GM23338 (cell line): ENCODE measurements at regions not wholly inside any gene's neighbourhood (a gene's known extent, or its start where the extent isn't known, plus 50 kb on each side); places are given as distances from the start of the nearest gene placed in this dataset.
A peak's percentile ranks its signal among the peaks of the same experiment; 100 is the strongest.

ENCODE experiments used
- ATAC-seq: fragments of 200-7000 bp; cut with Tn5 transposase; 3 replicates; pipeline ENCODE4 v1.9.1; 2020
- DNase-seq: peaks from one replicate; pipeline ENCODE4 v3.0.0-alpha.2; 2015; ENCODE audit warnings: low spot score
- H2AFZ ChIP-seq: fragments of 200-600 bp; sonication (generic); 2 replicates; pipeline ENCODE4 v1.8.0; 2016; ENCODE audit warnings: antibody characterized with exemption, mild to moderate bottlenecking, moderate library complexity
- H3F3A ChIP-seq: fragments of 200-600 bp; sonication (generic); replicated peaks from 2 replicates; pipeline ENCODE4 v1.8.0; 2017; ENCODE audit warnings: antibody characterized with exemption, mixed run types, low read depth
- H3K27ac ChIP-seq: fragments of 200-600 bp; sonication (generic); 2 replicates; pipeline ENCODE4 v1.6.1; 2016; ENCODE audit warnings: low read depth
- H3K27me3 ChIP-seq: fragments of 200-600 bp; sonication (generic); 2 replicates; pipeline ENCODE4 v1.8.0; 2016; ENCODE audit warnings: mild to moderate bottlenecking, mixed run types, moderate library complexity; ENCODE audit not compliant: insufficient read depth
- H3K36me3 ChIP-seq: fragments of 200-600 bp; sonication (generic); 2 replicates; pipeline ENCODE4 v1.8.0; 2016; ENCODE audit warnings: mild to moderate bottlenecking; ENCODE audit not compliant: insufficient read depth
- H3K4me1 ChIP-seq: fragments of 200-600 bp; sonication (generic); 2 replicates; pipeline ENCODE4 v1.8.0; 2016; ENCODE audit warnings: mild to moderate bottlenecking, moderate library complexity; ENCODE audit not compliant: insufficient read depth
- H3K4me2 ChIP-seq: fragments of 200-600 bp; sonication (generic); 2 replicates; pipeline ENCODE4 v1.7.1; 2017; ENCODE audit warnings: mixed run types
- H3K4me3 ChIP-seq: fragments of 200-600 bp; sonication (generic); 2 replicates; pipeline ENCODE4 v1.6.1; 2016; ENCODE audit warnings: mixed run types
- H3K79me2 ChIP-seq: fragments of 200-600 bp; sonication (generic); replicated peaks from 2 replicates; pipeline ENCODE4 v1.8.0; 2017; ENCODE audit warnings: mild to moderate bottlenecking; ENCODE audit not compliant: insufficient read depth
- H3K9me2 ChIP-seq: fragments of 200-600 bp; sonication (generic); 2 replicates; pipeline ENCODE4 v1.8.0; 2017; ENCODE audit not compliant: insufficient read depth
- H4K20me1 ChIP-seq: fragments of 200-600 bp; sonication (generic); replicated peaks from 2 replicates; pipeline ENCODE4 v1.8.0; 2017; ENCODE audit warnings: mild to moderate bottlenecking; ENCODE audit not compliant: insufficient read depth
- H3K27ac Mint-ChIP-seq: 2 replicates; pipeline ENCODE4 v1.8.0; 2020; ENCODE audit warnings: inconsistent platforms, mild to moderate bottlenecking, moderate library complexity, mixed read lengths
- H3K27me3 Mint-ChIP-seq: 3 replicates; pipeline ENCODE4 v1.8.0; 2022; ENCODE audit warnings: low read depth, mild to moderate bottlenecking, moderate library complexity, mixed read lengths, inconsistent platforms; ENCODE audit not compliant: insufficient read depth, poor library complexity
- H3K36me3 Mint-ChIP-seq: 3 replicates; pipeline ENCODE4 v1.8.0; 2021; ENCODE audit warnings: low read depth, mild to moderate bottlenecking, inconsistent platforms, moderate library complexity, mixed read lengths
- H3K4me1 Mint-ChIP-seq: 3 replicates; pipeline ENCODE4 v1.8.0; 2020; ENCODE audit warnings: mild to moderate bottlenecking, inconsistent platforms, mixed read lengths
- H3K4me3 Mint-ChIP-seq: 3 replicates; pipeline ENCODE4 v1.8.0; 2021; ENCODE audit warnings: moderate library complexity, mild to moderate bottlenecking, inconsistent platforms, mixed read lengths
- H3K9me3 Mint-ChIP-seq: 3 replicates; pipeline ENCODE4 v1.8.0; 2020; ENCODE audit warnings: moderate library complexity, mild to moderate bottlenecking, inconsistent platforms, mixed read lengths
- CREB1 ChIP-seq: fragments of 250-450 bp; sonication (Bioruptor Pico); IDR thresholded peaks from 2 replicates; pipeline ENCODE4 v1.5.0; 2020; ENCODE audit warnings: low read depth, mild to moderate bottlenecking, moderate library complexity
- CTCF ChIP-seq, 2 experiments: fragments of 200-600 bp in 1 of 2; sonication (generic) in 1 of 2; conservative IDR thresholded peaks; 2 replicates each; pipeline versions ENCODE4 v1.5.1 to v1.6.1; 2016 to 2017; ENCODE audit warnings: antibody characterized with exemption in 2 of 2, low read depth in 2 of 2, mild to moderate bottlenecking in 2 of 2, moderate library complexity in 1 of 2
- ETS1 ChIP-seq: IDR thresholded peaks from 2 replicates; pipeline ENCODE4 v1.6.1; 2016; ENCODE audit warnings: antibody characterized with exemption
- EZH2phosphoT487 ChIP-seq: fragments of 200-600 bp; sonication (generic); IDR thresholded peaks from one replicate; pipeline ENCODE4 v1.8.1; 2018; ENCODE audit warnings: antibody characterized with exemption; ENCODE audit not compliant: unreplicated experiment
- JUNB ChIP-seq: IDR thresholded peaks from one replicate; pipeline ENCODE4 v1.6.1; 2016; ENCODE audit warnings: antibody characterized with exemption; ENCODE audit not compliant: unreplicated experiment
- REST ChIP-seq: IDR thresholded peaks from one replicate; pipeline ENCODE4 v1.6.1; 2018; ENCODE audit warnings: antibody characterized with exemption; ENCODE audit not compliant: unreplicated experiment
- STAT1 ChIP-seq: IDR thresholded peaks from one replicate; pipeline ENCODE4 v1.6.1; 2016; ENCODE audit warnings: antibody characterized with exemption; ENCODE audit not compliant: unreplicated experiment
- ZNF114 ChIP-seq: fragments of 250-450 bp; sonication (Bioruptor Pico); IDR thresholded peaks from 2 replicates; pipeline ENCODE4 v1.5.0; 2020; ENCODE audit warnings: mild to moderate bottlenecking, moderate library complexity
- ZNF331 ChIP-seq: fragments of 250-450 bp; sonication (Bioruptor Pico); IDR thresholded peaks from 2 replicates; pipeline ENCODE4 v1.5.0; 2020; ENCODE audit warnings: low read depth, mild to moderate bottlenecking, moderate library complexity

- Histone ChIP-seq H4K20me1 (no peaks in the 10 kb centered on the region), H2AFZ (0 out of 2 replicates have a peak overlapping the region, but pooled peaks have one; percentile 7), H3K4me3 (no peak overlapping the region), H3K27me3 (no peaks in the 10 kb centered on the region), H3K9me2 (no peaks in the 10 kb centered on the region), H3K36me3 (no peaks in the 10 kb centered on the region; the same call in 1 of the 2 replicates), H3K27ac (no peak overlapping the region), H3K4me1 (peaks cover 13% of the 10 kb centered on the region), H3K4me2 (no peak overlapping the region), H3F3A (no peaks in the 10 kb centered on the region), H3K79me2 (no peaks in the 10 kb centered on the region)
- peaks cover 11% of the 10 kb centered on the region for H3K36me3 Mint-ChIP-seq
- no peaks in the 10 kb centered on the region for H3K27me3 Mint-ChIP-seq
- ATAC-seq (no peak), DNase-seq (peak; percentile 4)
- H3K4me3 Mint-ChIP-seq: no peak overlapping the region
- no peak overlapping the region for H3K27ac Mint-ChIP-seq
- TF ChIP-seq CTCF (conservative IDR thresholded peaks at IDR 0.05; ENCODE audit: low read depth in 2 of 2): peak; percentile 30 to 52; a peak in 3 of 4 replicates
- TF ChIP-seq CREB1 (CRISPR knock-in tag): no peak
- TF ChIP-seq STAT1: no peak
- TF ChIP-seq ETS1: no peak
- peaks cover 6% of the 10 kb centered on the region for H3K4me1 Mint-ChIP-seq
- peaks cover 17% of the 10 kb centered on the region for H3K9me3 Mint-ChIP-seq
Observed at GRCh38 chr2:139916822-139917221, 1136.6 kb upstream of the NXPH2 start.

- Histone ChIP-seq H3K4me1 (no peaks in the 10 kb centered on the region), H4K20me1 (no peaks in the 10 kb centered on the region), H2AFZ (0 out of 2 replicates have a peak overlapping the region, but pooled peaks have one; percentile 64), H3K4me2 (no peak overlapping the region), H3F3A (no peaks in the 10 kb centered on the region), H3K9me2 (no peaks in the 10 kb centered on the region), H3K27me3 (no peaks in the 10 kb centered on the region), H3K4me3 (no peak overlapping the region), H3K27ac (no peak overlapping the region), H3K79me2 (no peaks in the 10 kb centered on the region), H3K36me3 (no peaks in the 10 kb centered on the region; the same call in 1 of the 2 replicates)
- Mint-ChIP-seq H3K9me3 (peaks cover 15% of the 10 kb centered on the region), H3K4me3 (no peak overlapping the region), H3K27ac (no peak overlapping the region), H3K27me3 (no peaks in the 10 kb centered on the region), H3K36me3 (peaks cover 8% of the 10 kb centered on the region; the same call in 2 of the 3 replicates), H3K4me1 (no peaks in the 10 kb centered on the region)
- ATAC-seq (no peak), DNase-seq (no peak)
- TF ChIP-seq ZNF114 (CRISPR knock-in tag): no peak
- no peak for TF ChIP-seq JUNB
- TF ChIP-seq STAT1: no peak
- TF ChIP-seq REST: no peak
- TF ChIP-seq ZNF331 (CRISPR knock-in tag): no peak
- TF ChIP-seq EZH2phosphoT487: no peak
Observed at GRCh38 chr2:139911160-139911559, 1131.0 kb upstream of the NXPH2 start.
